HG03196 (cell line): ENCODE measurements at regions not wholly inside any gene's neighbourhood (a gene's known extent, or its start where the extent isn't known, plus 50 kb on each side); places are given as distances from the start of the nearest gene placed in this dataset.
"Not testable (repeated sequence)": the region's sequence is repeated elsewhere in the genome, so short reads cannot be mapped to it uniquely, and the experiment has no call there.

ENCODE experiments used
- ATAC-seq: cut with Tn5 transposase; IDR thresholded peaks from one replicate; pipeline ENCODE4 v1.9.1; 2021; ENCODE audit not compliant: unreplicated experiment

- no peak for ATAC-seq
Measured at GRCh38 chr5:109630093-109630492, 59.6 kb upstream of the MAN2A1 start.

DNA sequence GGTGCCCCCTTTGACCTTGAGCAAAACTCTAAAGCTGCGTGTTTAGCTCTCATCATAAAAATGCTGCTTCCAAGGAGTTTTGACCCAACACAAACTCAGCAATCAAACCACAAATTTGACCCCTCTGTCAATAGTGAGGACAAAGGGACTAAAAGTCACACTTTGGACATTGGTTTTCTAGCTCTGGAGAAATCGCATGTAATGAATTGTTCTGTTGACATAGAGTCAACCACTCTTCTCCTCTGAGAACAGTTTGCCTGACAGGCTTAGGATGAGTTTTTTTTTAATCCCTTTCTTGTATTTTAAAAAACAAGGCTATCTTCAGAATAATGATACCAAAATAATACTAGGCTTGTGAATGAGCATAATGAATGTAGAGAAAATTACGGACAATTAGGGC is 61.1 kb upstream of the MAN2A1 start:
- no peak for ATAC-seq

GRCh38 chr5:109621266-109621665 is 68.5 kb upstream of the MAN2A1 start:
- ATAC-seq: not testable (repeated sequence)

GRCh38 chr5:109620651-109621050 is 69.1 kb upstream of the MAN2A1 start:
- no peak for ATAC-seq

DNA sequence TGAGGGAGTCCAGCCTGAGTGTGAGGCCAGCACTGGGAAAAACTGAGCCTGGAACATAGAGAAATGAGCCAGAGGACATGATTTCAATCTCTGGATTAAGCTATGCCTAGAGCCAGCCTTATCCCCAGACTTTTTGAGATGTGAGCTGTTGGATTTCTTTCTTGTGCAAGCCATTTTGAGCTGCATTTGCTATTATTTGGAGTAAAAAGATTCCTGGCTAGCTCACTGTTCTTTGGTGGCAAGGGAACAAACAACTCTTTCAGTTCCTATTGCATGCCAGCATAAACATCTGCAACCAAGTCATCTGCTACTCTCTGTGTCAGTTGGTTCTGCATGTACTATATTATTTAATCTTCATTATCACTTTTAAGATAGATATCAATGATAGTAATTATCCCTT is 70.1 kb upstream of the MAN2A1 start:
- ATAC-seq: no peak

- ATAC-seq: no peak
Measured at GRCh38 chr5:109619021-109619460, 70.7 kb upstream of the MAN2A1 start.

DNA sequence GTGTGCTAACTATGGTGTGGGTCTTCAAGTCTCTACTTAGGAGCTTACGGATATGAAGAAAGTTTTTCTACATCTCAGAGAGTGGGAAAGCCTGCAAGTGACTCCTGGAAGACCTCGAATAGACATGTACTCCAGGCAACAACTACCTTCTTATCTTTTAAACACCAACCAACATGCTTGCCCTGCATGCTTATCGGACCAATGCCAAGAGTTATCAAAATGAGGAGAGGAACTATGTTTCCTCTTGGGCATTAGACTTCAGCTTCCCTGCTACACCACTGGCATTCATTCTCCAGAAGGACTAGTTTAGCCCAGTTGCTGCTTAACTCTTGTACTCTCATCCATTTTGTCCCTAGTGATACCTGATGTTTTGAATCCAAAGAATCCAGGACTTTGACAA is 74.7 kb upstream of the MAN2A1 start:
- no peak for ATAC-seq

GRCh38 chr5:109614301-109614700 is 75.4 kb upstream of the MAN2A1 start:
- no peak for ATAC-seq

DNA sequence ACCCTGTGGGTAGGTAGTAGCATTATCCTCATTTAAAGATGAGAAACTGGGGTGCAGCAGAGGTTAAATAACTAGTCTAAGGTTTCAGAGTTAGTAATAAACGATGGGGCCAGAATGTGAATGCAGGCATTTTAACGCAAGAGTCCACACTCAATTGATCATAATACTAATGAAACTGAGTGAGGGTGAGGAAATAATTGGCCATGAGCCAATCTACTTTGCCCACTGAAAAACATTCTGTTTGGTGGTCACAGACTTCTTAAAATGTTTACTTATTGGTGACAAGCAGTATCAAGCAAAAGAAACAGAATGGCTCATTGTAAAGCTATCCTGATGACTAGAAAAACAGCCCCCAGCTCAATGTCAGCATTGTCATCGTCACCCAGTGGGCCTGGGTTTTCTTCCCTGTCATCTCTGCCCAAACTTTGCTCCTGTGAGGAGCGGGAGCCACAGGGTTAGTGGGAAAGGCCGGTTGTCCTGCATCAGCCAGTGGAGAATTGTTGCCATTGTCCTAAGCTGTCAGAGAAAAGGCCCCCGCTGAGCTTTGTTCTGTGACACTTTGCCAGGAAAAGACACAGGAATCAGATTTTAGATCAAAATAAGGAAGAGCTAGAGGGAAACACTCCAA is 77.3 kb upstream of the MAN2A1 start:
- no peak for ATAC-seq

GRCh38 chr5:109611505-109611904 is 78.2 kb upstream of the MAN2A1 start:
- ATAC-seq: no peak

DNA sequence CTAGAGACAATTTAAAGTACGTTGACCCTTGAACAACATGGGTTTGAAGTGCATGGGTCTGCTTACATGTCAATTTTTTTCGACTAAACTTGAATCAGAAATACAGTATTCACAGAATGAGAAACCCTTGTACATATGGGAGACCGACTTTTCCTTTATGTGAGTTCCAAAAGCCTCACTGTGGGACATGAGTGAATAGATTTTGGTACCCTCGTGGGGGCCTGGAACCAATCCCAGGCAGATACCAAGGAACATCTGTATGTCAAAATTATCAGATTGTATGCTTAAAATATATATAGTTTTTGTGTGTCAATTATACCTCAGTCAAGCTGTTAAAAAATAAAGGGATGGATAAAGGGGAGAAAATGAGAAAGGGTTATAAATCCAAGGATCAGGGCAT is 78.7 kb upstream of the MAN2A1 start:
- ATAC-seq: no peak

DNA sequence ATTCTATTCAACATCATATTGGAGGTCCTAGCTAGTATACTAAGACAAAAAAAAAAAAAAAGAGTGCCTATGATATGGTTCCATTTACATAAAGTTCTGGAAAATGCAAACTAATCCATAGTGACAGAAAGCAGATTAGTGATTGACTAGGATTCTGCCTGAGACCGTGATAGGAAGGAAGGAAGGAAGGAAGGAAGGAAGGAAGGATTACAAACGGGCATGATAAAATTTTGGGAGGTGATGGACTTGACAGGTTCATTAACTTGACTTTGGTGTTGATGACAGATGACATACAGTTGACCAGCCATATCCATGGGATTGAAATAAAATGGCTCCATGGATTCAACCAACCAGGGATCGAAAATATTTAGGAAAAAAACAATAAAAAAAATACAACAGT is 79.1 kb upstream of the MAN2A1 start:
- ATAC-seq: no peak

DNA sequence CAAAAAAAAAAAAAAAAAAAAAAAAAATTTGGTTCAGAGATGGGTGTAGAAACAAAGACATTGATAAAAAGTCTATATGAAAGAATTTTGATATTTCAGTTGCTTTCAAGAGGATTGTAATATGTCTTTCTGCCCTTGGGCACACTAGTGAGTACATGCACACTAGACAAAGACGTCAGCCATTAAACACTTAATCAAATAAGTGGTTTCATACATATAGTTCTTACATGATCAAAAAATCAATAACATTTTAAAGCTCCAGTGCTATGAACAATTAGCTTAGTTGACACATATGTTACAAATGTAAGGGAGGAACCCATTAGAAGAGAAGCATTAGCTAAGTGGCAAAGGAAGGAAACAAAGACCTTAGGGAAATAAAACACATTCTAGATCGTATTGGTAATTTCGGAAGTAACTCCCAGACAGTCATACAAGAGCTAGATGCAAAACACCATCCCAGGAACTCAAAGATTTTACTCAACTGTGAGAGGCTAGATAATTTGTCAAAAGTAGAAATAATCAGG is 84.5 kb upstream of the MAN2A1 start:
- ATAC-seq: no peak

DNA sequence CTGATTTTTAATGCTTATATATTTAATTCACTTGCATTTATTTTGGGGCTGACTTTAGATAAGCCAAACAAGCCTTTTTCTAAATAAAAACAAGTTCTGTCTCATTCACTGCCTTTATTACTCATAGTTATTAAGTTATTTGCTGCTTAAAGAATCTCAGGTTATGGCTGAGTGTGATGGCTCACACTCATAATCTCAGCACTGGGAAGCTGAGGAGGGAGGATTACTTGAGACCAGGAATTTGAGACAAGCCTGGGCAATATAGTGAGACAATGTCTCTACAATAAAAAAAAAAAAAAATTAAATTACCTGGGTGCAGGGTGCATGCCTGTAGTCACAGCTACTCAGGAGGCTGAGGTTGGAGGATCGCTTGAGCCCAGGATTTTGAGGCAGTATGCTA is 85.0 kb upstream of the MAN2A1 start:
- no peak for ATAC-seq

GRCh38 chr5:109601736-109602135 is 88.0 kb upstream of the MAN2A1 start:
- ATAC-seq: no peak

GRCh38 chr5:109597893-109598292 is 91.8 kb upstream of the MAN2A1 start:
- no peak for ATAC-seq

DNA sequence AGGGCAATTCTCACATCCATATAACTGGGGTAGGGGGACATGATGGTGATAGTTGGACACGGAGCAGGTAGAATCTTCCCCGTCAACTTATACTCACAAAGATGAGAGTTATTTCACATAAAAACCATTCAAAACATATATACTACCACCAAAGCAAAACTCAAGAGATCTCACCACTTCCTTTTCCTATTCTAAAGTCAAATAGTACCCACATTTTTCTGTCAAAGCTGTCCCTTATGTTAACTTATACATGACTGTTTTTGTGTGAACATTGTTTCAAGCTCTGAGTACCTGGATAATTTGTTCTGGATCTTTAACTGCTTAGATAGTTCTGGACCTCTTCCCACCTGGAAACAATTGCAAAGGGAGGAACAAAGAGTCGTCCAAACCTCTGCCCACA is 95.5 kb upstream of the MAN2A1 start:
- no peak for ATAC-seq

DNA sequence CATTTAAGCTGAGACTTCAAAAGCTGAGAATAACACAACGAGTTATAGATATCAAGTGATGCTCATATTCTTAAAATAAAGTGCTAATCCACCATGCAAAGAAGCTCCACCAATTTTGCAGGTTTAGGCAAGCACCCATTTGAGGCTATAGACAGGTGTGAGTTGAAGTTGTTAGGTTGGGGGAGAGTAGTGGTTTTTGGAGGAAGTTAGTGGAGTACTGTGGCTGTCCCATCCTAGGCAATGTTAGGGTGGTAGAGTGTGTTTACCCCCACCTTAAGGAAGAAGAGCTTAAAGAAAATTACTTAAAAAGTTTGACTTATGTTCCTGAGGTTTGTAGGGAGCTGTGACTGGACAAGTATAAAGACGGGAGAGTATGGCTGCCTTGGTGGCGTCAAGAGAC is 98.9 kb upstream of the MAN2A1 start:
- no peak for ATAC-seq

GRCh38 chr5:109589986-109590385 is 99.7 kb upstream of the MAN2A1 start:
- ATAC-seq: no peak

GRCh38 chr5:109589239-109589638 is 100.5 kb upstream of the MAN2A1 start:
- no peak for ATAC-seq

DNA sequence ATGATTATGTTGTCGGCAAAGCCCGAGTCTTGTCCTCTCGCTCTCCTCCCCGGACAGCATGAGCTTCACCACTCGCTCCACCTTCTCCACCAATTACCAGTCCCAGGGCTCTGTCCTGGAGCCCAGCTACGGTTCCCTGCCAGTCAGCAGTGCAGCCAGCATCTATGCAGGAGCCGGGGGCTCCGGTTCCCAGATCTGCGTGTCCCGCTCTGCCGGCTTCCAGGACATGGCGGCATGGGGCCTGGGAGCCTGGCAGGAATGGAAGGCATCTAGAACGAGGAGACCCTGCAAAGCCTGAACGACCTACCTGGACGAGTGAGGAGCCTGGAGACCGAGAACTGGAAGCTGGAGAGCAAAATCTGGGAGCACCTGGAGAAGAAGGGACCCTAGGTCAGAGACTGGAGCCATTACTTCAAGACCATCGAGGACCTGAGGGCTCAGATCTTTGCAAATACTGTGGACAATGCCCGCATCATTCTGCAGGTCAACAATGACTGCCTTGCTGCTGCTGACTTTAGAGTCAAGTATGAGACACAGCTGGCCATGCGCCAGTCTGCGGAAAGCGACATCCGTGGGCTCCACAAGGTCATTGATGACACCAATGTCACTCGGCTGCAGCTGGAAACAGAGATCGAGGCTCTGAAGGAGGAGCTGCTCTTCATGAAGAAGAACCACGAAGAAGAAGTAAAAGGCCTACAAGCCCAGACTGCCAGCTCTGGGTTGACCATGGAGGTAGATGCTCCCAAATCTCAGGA is 101.3 kb upstream of the MAN2A1 start:
- no peak for ATAC-seq

DNA sequence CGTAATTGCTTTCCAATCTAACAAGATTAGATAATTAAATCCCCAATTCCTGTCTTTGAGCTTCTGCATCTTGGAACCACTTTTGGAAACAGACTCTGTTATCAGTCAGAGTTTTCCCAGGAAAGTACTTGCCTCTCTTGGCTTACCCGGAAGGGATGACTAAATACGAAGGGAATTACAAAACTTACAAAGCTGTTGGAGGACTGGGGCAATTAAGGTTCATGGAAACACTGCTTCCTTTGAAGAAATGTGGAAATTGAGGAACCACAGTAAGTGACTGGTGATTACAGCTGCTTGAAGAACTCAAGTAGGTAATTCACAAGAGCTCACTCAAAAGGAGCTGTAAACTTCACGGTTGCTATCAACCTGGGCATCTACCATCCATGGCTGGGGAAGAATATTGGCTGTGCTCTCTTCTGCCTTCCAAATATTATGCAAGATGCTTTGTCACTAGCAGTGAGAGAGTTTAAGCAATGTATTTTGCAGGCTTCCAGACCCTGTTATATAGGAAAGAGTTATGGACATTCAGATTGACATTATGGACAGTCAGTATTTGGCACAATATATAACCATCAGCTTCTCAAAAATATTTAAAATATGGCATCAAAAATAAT is 104.6 kb upstream of the MAN2A1 start:
- ATAC-seq: no peak
